Heart left ventricle (tissue), 13 donors: ENCODE measurements at regions not wholly inside any gene's neighbourhood (a gene's known extent, or its start where the extent isn't known, plus 50 kb on each side); places are given as distances from the start of the nearest gene placed in this dataset.

Experiments used
- POLR2A ChIP-seq, 2 donors: fragments of 450-650 bp; IDR thresholded peaks; one replicate each; pipeline ENCODE4 v1.6.1; 2017; ENCODE audit warnings: antibody characterized with exemption in 2 of 2, mild to moderate bottlenecking in 2 of 2, moderate library complexity in 2 of 2
- TF ChIP-seq, protein P1 (sequence below), 12 donors: fragments of 200-600 bp; sonication (generic) in 4 of 12; IDR thresholded peaks; one replicate each; pipeline versions ENCODE4 v1.5.0 to v1.8.0; 2018 to 2022; ENCODE audit warnings: antibody characterized with exemption in 12 of 12, mild to moderate bottlenecking in 5 of 12
- donor health status: ischemic (EF 13 %, LVEDD 7.1; RV severe dilation, severe dysfunction).
- donor health status: DM: no; HTN: yes; CAD: no.
- donor health status: DM: no; HTN: no; CAD: no.
- donor health status: ischemic (EF 25% LVEDD 6.9; RV normal size, moderate dysfunction).
- donor health status: ischemic (EF 25% LVEDD 5.7; RV mildly dilated, moderate dysfunction).
- donor health status: ischemic (EF 35%, LVEDD 5.7; RV mildly dilated, moderate dysfunction).
- donor health status: nonischemic (EF 11% LVEDD 7.7; RV severe dilation, severe dysfunction).
- donor health status: DM: yes; HTN: yes; CAD: no.
- donor health status: PGD.
- donor health status: ischemic (EF 29% LVEDD 5.4; RV normal size, mild dysfunction).
- donor health status: nonischemic (EF 23%, LVEDD 6.1; RV moderate dilation, normal function).

DNA sequence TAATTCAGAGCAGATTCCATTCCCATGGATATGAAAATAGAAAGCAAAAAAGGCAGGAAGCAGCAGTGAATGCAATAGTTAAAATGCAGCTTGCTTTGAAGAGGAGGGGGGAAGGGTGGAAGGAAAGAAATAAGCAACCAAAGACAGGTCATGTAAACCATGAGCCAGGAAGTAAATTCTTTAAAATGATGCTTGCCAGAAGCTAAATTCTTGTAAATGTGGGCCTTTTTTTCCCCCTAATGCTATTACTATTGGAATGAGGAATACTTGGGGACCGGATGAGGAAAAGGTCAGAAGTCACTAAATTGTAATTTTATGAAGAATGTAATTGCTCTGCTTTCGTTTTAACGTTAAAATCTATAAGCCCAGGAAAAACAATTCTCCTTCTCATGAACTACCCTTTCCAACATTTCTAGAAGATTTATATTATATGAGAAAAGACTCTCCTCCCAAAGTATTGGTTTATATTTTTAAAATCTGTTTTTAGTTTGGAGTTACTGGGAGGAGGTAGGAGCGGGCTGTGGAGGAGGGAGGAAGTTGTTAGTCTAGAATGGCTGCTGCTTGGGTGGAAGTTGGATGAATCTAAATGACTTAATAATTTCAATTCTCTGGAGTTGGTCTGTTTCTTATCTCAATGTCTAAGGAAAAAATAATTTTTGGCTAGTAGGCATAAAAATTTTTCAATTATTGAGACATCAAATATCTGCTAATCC, 77.6 kb upstream of the PCDH18 start:
- TF ChIP-seq, protein P1, sequence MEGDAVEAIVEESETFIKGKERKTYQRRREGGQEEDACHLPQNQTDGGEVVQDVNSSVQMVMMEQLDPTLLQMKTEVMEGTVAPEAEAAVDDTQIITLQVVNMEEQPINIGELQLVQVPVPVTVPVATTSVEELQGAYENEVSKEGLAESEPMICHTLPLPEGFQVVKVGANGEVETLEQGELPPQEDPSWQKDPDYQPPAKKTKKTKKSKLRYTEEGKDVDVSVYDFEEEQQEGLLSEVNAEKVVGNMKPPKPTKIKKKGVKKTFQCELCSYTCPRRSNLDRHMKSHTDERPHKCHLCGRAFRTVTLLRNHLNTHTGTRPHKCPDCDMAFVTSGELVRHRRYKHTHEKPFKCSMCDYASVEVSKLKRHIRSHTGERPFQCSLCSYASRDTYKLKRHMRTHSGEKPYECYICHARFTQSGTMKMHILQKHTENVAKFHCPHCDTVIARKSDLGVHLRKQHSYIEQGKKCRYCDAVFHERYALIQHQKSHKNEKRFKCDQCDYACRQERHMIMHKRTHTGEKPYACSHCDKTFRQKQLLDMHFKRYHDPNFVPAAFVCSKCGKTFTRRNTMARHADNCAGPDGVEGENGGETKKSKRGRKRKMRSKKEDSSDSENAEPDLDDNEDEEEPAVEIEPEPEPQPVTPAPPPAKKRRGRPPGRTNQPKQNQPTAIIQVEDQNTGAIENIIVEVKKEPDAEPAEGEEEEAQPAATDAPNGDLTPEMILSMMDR (IDR thresholded peaks at IDR 0.05) = no peak
- no peak for TF ChIP-seq POLR2A (IDR thresholded peaks at IDR 0.05)
